K562 (cell line): ENCODE measurements at regions not wholly inside any gene's neighbourhood (a gene's known extent, or its start where the extent isn't known, plus 50 kb on each side); places are given as distances from the start of the nearest gene placed in this dataset.

ENCODE experiments used
- ATAC-seq: fragments of 200-7000 bp; cut with Tn5 transposase; 3 replicates; pipeline ENCODE4 v1.9.1; 2020; ENCODE audit warnings: moderate library complexity
- BruUV-seq: library from RNA; stranded (reverse); fragments of 400-500 nt; replicated peaks from 2 replicates; lab custom pipeline; 2021; lab: Mats Ljungman, UMichigan
- CTCF ChIA-PET: fragments of 300-600 bp; formaldehyde crosslinking; extraction: SDS; loops from one replicate; lab custom pipeline; 2021; ENCODE audit warnings: low intra/inter-chr PET ratio; lab: Yijun Ruan, JAX
- POLR2A ChIA-PET: fragments of 300-600, 350-650 bp; sonication (Branson Sonifier 250); formaldehyde crosslinking; extraction: SDS; loops from one replicate; lab custom pipeline; 2021; ENCODE audit warnings: antibody characterized with exemption, inconsistent platforms; lab: Yijun Ruan, JAX
- DNase-seq, 4 experiments: peaks; one replicate each; pipeline versions ENCODE4 v3.0.0 to v3.0.0-alpha.2; 2011 to 2018; ENCODE audit warnings: low spot score in 3 of 4, mixed read lengths in 3 of 4; ENCODE audit errors: extremely low read depth in 1 of 4
- FAIRE-seq: peaks from 2 replicates; lab custom pipeline; 2011; peaks lifted over from hg19 to GRCh38; lab: Jason Lieb, UNC
- H2AFZ ChIP-seq: 2 replicates; pipeline ENCODE4 v1.6.0; 2011; ENCODE audit warnings: low read depth, low read length, control low read depth, inconsistent platforms
- H3K27ac ChIP-seq: fragments of 200-600 bp; 3 replicates; pipeline ENCODE4 v1.8.0; 2011; ENCODE audit warnings: low read depth, mild to moderate bottlenecking, control low read depth, inconsistent platforms, low read length, moderate library complexity, mixed read lengths; ENCODE audit errors: extremely low read depth
- H3K27me3 ChIP-seq, 2 experiments: fragments of 300-600 bp in 1 of 2; 2 replicates in 1 of 2; 3 replicates in 1 of 2; pipeline versions ENCODE4 v1.6.0 to v1.8.0; 2011; ENCODE audit warnings: inconsistent platforms in 2 of 2, low read length in 2 of 2, mild to moderate bottlenecking in 1 of 2, mixed read lengths in 1 of 2, moderate library complexity in 1 of 2; ENCODE audit not compliant: control insufficient read depth in 2 of 2, insufficient read depth in 2 of 2
- H3K36me3 ChIP-seq: fragments of 300-600 bp; 3 replicates; pipeline ENCODE4 v1.8.0; 2011; ENCODE audit warnings: mild to moderate bottlenecking, low read length, inconsistent platforms; ENCODE audit not compliant: control insufficient read depth, insufficient read depth
- H3K4me1 ChIP-seq, 2 experiments: fragments of 200-600 bp in 1 of 2; replicated peaks in 1 of 2; 2 replicates in 1 of 2; 3 replicates in 1 of 2; pipeline versions ENCODE4 v1.5.1 to v1.8.0; 2011; ENCODE audit warnings: inconsistent platforms in 2 of 2, low read length in 2 of 2, mild to moderate bottlenecking in 1 of 2, mixed read lengths in 1 of 2, moderate library complexity in 1 of 2; ENCODE audit not compliant: control insufficient read depth in 2 of 2, insufficient read depth in 2 of 2
- H3K4me2 ChIP-seq: 2 replicates; pipeline ENCODE4 v1.6.1; 2011; ENCODE audit warnings: low read length, control low read depth, inconsistent platforms, mixed read lengths; ENCODE audit not compliant: insufficient read depth
- H3K4me3 ChIP-seq: fragments of 200-600 bp; sonication (generic), shearing (Covaris generic); 2 replicates; pipeline ENCODE4 v1.5.1; 2016; ENCODE audit warnings: control low read depth, inconsistent platforms
- H3K79me2 ChIP-seq: fragments of 200-600 bp; 3 replicates; pipeline ENCODE4 v1.8.0; 2011; ENCODE audit warnings: low read length, inconsistent platforms; ENCODE audit not compliant: control insufficient read depth, insufficient read depth
- H3K9ac ChIP-seq, 2 experiments: 2 replicates each; pipeline versions ENCODE4 v1.6.0 to v1.6.1; 2011; ENCODE audit warnings: low read depth in 2 of 2, low read length in 2 of 2, control low read depth in 1 of 2, inconsistent platforms in 1 of 2, mild to moderate bottlenecking in 1 of 2, mixed read lengths in 1 of 2; ENCODE audit not compliant: insufficient read depth in 1 of 2
- H3K9me1 ChIP-seq: one replicate; pipeline ENCODE4 v1.6.0; 2011; ENCODE audit warnings: inconsistent platforms, mild to moderate bottlenecking, low read length, moderate library complexity; ENCODE audit not compliant: control insufficient read depth, insufficient read depth
- H3K9me3 ChIP-seq: replicated peaks from 2 replicates; pipeline ENCODE4 v1.5.1; 2011; ENCODE audit warnings: low read depth, low read length, inconsistent platforms; ENCODE audit not compliant: control insufficient read depth, insufficient read depth
- H4K20me1 ChIP-seq: replicated peaks from 2 replicates; pipeline ENCODE4 v1.6.1; 2011; ENCODE audit warnings: low read length, inconsistent platforms, mixed read lengths; ENCODE audit not compliant: control insufficient read depth, insufficient read depth
- CCAR2 ChIP-seq: fragments of 200-400 bp; formaldehyde crosslinking; IDR thresholded peaks from 2 replicates; pipeline ENCODE4 v1.6.1; 2017; ENCODE audit warnings: mild to moderate bottlenecking, low read depth, low read length
- DIDO1 ChIP-seq: fragments of 450-650 bp; IDR thresholded peaks from 2 replicates; pipeline ENCODE4 v1.6.1; 2016; ENCODE audit warnings: low read depth, missing biosample characterization, missing genetic modification characterization
- HOMEZ ChIP-seq: fragments of 250-450 bp; sonication (Bioruptor Pico); IDR thresholded peaks from 2 replicates; pipeline ENCODE4 v1.4.0; 2020; ENCODE audit warnings: mild to moderate bottlenecking, moderate library complexity
- HSF4 ChIP-seq: fragments of 250-450 bp; sonication (Bioruptor Pico); IDR thresholded peaks from 2 replicates; pipeline ENCODE4 v2.1.2; 2022; ENCODE audit warnings: mild to moderate bottlenecking, moderate library complexity, borderline replicate concordance
- KAT2B ChIP-seq: IDR thresholded peaks from one replicate; pipeline ENCODE4 v1.6.1; 2012; ENCODE audit warnings: low read depth, mild to moderate bottlenecking, control low read depth, inconsistent platforms, low read length, moderate library complexity
- KHSRP ChIP-seq: fragments of 450-650 bp; IDR thresholded peaks from 2 replicates; pipeline ENCODE4 v1.6.1; 2017
- KLF10 ChIP-seq: fragments of 250-450 bp; sonication (Bioruptor Pico); IDR thresholded peaks from 2 replicates; pipeline ENCODE4 v1.6.1; 2021; ENCODE audit warnings: matching md5 sums
- NUFIP1 ChIP-seq: fragments of 450-650 bp; IDR thresholded peaks from 2 replicates; pipeline ENCODE4 v1.6.1; 2018; ENCODE audit not compliant: partially characterized antibody
- PML ChIP-seq: IDR thresholded peaks from 2 replicates; pipeline ENCODE4 v1.6.1; 2012; ENCODE audit warnings: low read length, inconsistent platforms
- POLR3G ChIP-seq: IDR thresholded peaks from 2 replicates; pipeline ENCODE4 v1.6.1; 2011; ENCODE audit not compliant: insufficient read length, insufficient replicate concordance; ENCODE audit errors: extremely low read depth
- SRSF3 ChIP-seq: fragments of 200-400 bp; formaldehyde crosslinking; IDR thresholded peaks from 2 replicates; pipeline ENCODE4 v1.6.1; 2016; ENCODE audit warnings: mild to moderate bottlenecking, low read length, moderate library complexity; ENCODE audit not compliant: insufficient read depth
- TAF1 ChIP-seq: IDR thresholded peaks from 2 replicates; pipeline ENCODE4 v1.6.1; 2011; ENCODE audit warnings: mild to moderate bottlenecking, low read length, moderate library complexity; ENCODE audit not compliant: insufficient read depth, control insufficient read depth, severe bottlenecking; ENCODE audit errors: extremely low read depth
- TAF9B ChIP-seq: fragments of 450-650 bp; IDR thresholded peaks from 2 replicates; pipeline ENCODE4 v1.6.1; 2018; ENCODE audit warnings: mild to moderate bottlenecking; ENCODE audit not compliant: partially characterized antibody
- TOE1 ChIP-seq, 2 experiments: fragments of 450-650 bp in 1 of 2; sonication (generic) in 1 of 2; formaldehyde crosslinking in 1 of 2; IDR thresholded peaks; 2 replicates each; pipeline versions ENCODE4 v1.7.1 to v1.8.0; 2016 to 2022; ENCODE audit warnings: borderline replicate concordance in 2 of 2, mild to moderate bottlenecking in 2 of 2, antibody characterized with exemption in 1 of 2, inconsistent platforms in 1 of 2, low read depth in 1 of 2, missing genetic modification reagents in 1 of 2, moderate library complexity in 1 of 2
- ZNF140 ChIP-seq: fragments of 250-450 bp; sonication (Bioruptor Pico); IDR thresholded peaks from 2 replicates; pipeline ENCODE4 v1.8.0; 2021; ENCODE audit warnings: moderate library complexity, mild to moderate bottlenecking, inconsistent platforms
- ZNF584 ChIP-seq: fragments of 200-800 bp; sonication (Bioruptor generic); IDR thresholded peaks from 2 replicates; pipeline ENCODE4 v1.6.1; 2016; ENCODE audit warnings: low read depth, mild to moderate bottlenecking, missing genetic modification characterization, missing compliant biosample characterization
- WGBS: fragments of 100-300 bp; shearing (Covaris generic); methylation state at CpG from one replicate; pipeline ENCODE4 v1.1.6; 2016; ENCODE audit warnings: low coverage, mixed read lengths; ENCODE audit not compliant: insufficient coverage; ENCODE audit errors: missing lambda C conversion rate; 5-methylcytosine and 5-hydroxymethylcytosine counted together
- in situ Hi-C: fragments of 300-500 bp; cut with MboI; formaldehyde crosslinking; loops from 4 replicates; pipeline ENCODE4 v1.15.0; 2018; ENCODE audit warnings: inconsistent platforms, mixed read lengths
- intact Hi-C: fragments of 100-400 bp; cut with micrococcal nuclease; formaldehyde crosslinking; loops from 2 replicates; pipeline ENCODE4 v1.14.2; 2022
- TF ChIP-seq, protein P1 (sequence below), 2 experiments: IDR thresholded peaks; 2 replicates each; pipeline ENCODE4 v1.6.1; 2011; ENCODE audit warnings: borderline replicate concordance in 1 of 2, control low read depth in 1 of 2, low read depth in 1 of 2, low read length in 1 of 2, mild to moderate bottlenecking in 1 of 2, mixed read lengths in 1 of 2, moderate library complexity in 1 of 2; ENCODE audit not compliant: insufficient read depth in 1 of 2, insufficient read length in 1 of 2, poor library complexity in 1 of 2, severe bottlenecking in 1 of 2; ENCODE audit errors: extremely low read depth in 1 of 2

DNA sequence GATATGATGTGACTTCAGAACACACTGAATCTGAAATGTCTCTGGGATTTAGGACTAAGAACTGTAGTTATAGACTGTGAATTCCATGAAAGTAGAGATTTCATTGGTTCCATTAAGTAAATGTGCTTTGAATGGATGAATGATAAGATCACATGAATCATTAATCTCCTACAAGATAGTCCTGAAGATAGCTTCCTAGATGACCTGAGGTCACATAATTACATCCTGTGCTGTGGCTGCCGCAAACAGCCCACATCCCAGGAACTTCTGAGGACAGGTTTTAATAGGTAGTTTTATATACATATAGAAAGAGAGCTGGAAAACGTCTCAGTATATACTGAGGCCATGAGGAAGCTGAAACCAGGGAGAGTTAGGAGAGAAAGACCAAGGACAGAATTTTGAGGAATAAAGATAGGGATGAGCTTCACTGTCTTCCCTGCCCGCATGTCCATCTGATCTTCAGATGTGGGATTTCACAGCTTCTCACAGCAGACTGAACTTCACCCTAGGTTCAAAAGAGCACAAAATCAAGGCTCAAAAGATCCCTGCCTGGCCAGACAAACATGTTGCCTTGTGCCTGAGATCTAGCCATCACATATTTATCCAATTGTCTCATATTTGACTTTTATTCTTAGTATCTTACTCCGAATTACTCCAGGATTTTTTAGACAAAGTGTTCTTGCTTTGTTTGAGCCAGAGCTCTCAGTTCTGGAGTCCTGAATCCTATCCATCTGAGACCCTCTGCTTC, 188.2 kb downstream of the IRS1 start:
- CTCF ChIA-PET: no interaction called here
- FAIRE-seq: no peak

More for the DNA sequence above, 188.2 kb downstream of the IRS1 start:
- 9% methylated on average over 4 of the region's 4 CpGs for WGBS
- Histone ChIP-seq H3K27ac (no peak overlapping the region), H2AFZ (no peak overlapping the region), H3K9ac (no peak overlapping the region), H3K4me3 (no peak overlapping the region), H3K36me3 (no peaks in the 10 kb centered on the region), H3K79me2 (no peaks in the 10 kb centered on the region), H3K4me2 (no peak overlapping the region), H3K27me3 (no peaks in the 10 kb centered on the region), H3K9me1 (no peaks in the 10 kb centered on the region), H3K4me1 (no peaks in the 10 kb centered on the region), H4K20me1 (no peaks in the 10 kb centered on the region), H3K9me3 (no peaks in the 10 kb centered on the region)
- no peak for TF ChIP-seq HOMEZ (CRISPR knock-in tag)
- no peak for TF ChIP-seq ZNF140 (CRISPR knock-in tag)
- TF ChIP-seq DIDO1 (tag): no peak
- TF ChIP-seq CCAR2: no peak
- TF ChIP-seq HSF4 (CRISPR knock-in tag): no peak
- no peak for TF ChIP-seq NUFIP1
- TF ChIP-seq POLR3G: no peak
- TF ChIP-seq, protein P1, sequence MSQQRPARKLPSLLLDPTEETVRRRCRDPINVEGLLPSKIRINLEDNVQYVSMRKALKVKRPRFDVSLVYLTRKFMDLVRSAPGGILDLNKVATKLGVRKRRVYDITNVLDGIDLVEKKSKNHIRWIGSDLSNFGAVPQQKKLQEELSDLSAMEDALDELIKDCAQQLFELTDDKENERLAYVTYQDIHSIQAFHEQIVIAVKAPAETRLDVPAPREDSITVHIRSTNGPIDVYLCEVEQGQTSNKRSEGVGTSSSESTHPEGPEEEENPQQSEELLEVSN (IDR thresholded peaks at IDR 0.05; ENCODE audit: borderline replicate concordance in 1 of 2, extremely low read depth in 1 of 2, insufficient read depth in 1 of 2, insufficient read length in 1 of 2, low read depth in 1 of 2, low read length in 1 of 2, poor library complexity in 1 of 2, severe bottlenecking in 1 of 2): no peak
- no peak for TF ChIP-seq ZNF584 (CRISPR knock-in tag)
- TF ChIP-seq SRSF3: no peak
- TF ChIP-seq TAF9B: no peak
- no peak for TF ChIP-seq KAT2B
- no peak for TF ChIP-seq TAF1
- no peak for TF ChIP-seq PML
- no peak for TF ChIP-seq TOE1 (IDR thresholded peaks at IDR 0.05; ENCODE audit: borderline replicate concordance)
- TF ChIP-seq TOE1 (CRISPR knock-in tag; IDR thresholded peaks at IDR 0.05; ENCODE audit: borderline replicate concordance, low read depth): no peak
- TF ChIP-seq KLF10 (CRISPR knock-in tag): no peak
- TF ChIP-seq KHSRP: no peak
- in situ Hi-C loops (no loop called here), intact Hi-C loops (no loop called here)
- DNase-seq (no peak), ATAC-seq (no peak)
- no TSS peak for BruUV-seq
- POLR2A ChIA-PET: no interaction called here
